Testis (tissue), 2 donors: ENCODE measurements at regions not wholly inside any gene's neighbourhood (a gene's known extent, or its start where the extent isn't known, plus 50 kb on each side); places are given as distances from the start of the nearest gene placed in this dataset.

ENCODE experiments used
- DNase-seq: peaks from one replicate; pipeline ENCODE4 v3.0.0-alpha.2; 2019
- H3K27ac ChIP-seq, 2 donors: fragments of 200-600 bp; sonication (generic); one replicate each; pipeline ENCODE4 v1.5.1; 2019
- H3K27me3 ChIP-seq: fragments of 200-600 bp; sonication (generic); one replicate; pipeline ENCODE4 v1.5.1; 2019
- H3K36me3 ChIP-seq: fragments of 200-600 bp; sonication (generic); one replicate; pipeline ENCODE4 v1.5.1; 2017; ENCODE audit warnings: low read depth; ENCODE audit errors: missing control alignments
- H3K4me1 ChIP-seq: fragments of 200-600 bp; sonication (generic); one replicate; pipeline ENCODE4 v1.5.1; 2019
- H3K4me3 ChIP-seq, 2 donors: fragments of 200-600 bp; sonication (generic); one replicate each; pipeline ENCODE4 v1.5.1; 2017 to 2019
- H3K9me3 ChIP-seq: fragments of 200-600 bp; sonication (generic); one replicate; pipeline ENCODE4 v1.5.1; 2017
- POLR2A ChIP-seq: fragments of 450-650 bp; IDR thresholded peaks from one replicate; pipeline ENCODE4 v1.6.1; 2017; ENCODE audit warnings: antibody characterized with exemption, mild to moderate bottlenecking, moderate library complexity
- WGBS, 2 donors: methylation state at CpG; one replicate each; pipeline ENCODE4 v1.1.5; 2018; 5-methylcytosine and 5-hydroxymethylcytosine counted together
- intact Hi-C: fragments of 100-400 bp; cut with DNase I; formaldehyde crosslinking; loops from one replicate; pipeline ENCODE4 v1.15.1; 2023; ENCODE audit warnings: low total_unique reads
- TF ChIP-seq, protein P1 (sequence below), 3 experiments: fragments of 450-650 bp in 2 of 3; fragments of 200-600 bp in 1 of 3; sonication (generic) in 1 of 3; IDR thresholded peaks; one replicate each; pipeline ENCODE4 v1.5.1; 2016 to 2019; ENCODE audit warnings: antibody characterized with exemption in 3 of 3, mild to moderate bottlenecking in 2 of 3, moderate library complexity in 1 of 3

- Histone ChIP-seq H3K27me3 (no peaks in the 10 kb centered on the region), H3K36me3 (no peaks in the 10 kb centered on the region), H3K27ac (no peak overlapping the region), H3K9me3 (no peaks in the 10 kb centered on the region), H3K4me1 (no peaks in the 10 kb centered on the region), H3K4me3 (no peak overlapping the region)
- no peak for DNase-seq
- WGBS, 2 donors = 24 to 50% methylated on average over 1 of the region's 1 CpG
- intact Hi-C loops = loop anchor here (10.0 kb wide), 1 partner anchor 163 kb away; no protein-coding TSS in a partner anchor
- TF ChIP-seq, protein P1, sequence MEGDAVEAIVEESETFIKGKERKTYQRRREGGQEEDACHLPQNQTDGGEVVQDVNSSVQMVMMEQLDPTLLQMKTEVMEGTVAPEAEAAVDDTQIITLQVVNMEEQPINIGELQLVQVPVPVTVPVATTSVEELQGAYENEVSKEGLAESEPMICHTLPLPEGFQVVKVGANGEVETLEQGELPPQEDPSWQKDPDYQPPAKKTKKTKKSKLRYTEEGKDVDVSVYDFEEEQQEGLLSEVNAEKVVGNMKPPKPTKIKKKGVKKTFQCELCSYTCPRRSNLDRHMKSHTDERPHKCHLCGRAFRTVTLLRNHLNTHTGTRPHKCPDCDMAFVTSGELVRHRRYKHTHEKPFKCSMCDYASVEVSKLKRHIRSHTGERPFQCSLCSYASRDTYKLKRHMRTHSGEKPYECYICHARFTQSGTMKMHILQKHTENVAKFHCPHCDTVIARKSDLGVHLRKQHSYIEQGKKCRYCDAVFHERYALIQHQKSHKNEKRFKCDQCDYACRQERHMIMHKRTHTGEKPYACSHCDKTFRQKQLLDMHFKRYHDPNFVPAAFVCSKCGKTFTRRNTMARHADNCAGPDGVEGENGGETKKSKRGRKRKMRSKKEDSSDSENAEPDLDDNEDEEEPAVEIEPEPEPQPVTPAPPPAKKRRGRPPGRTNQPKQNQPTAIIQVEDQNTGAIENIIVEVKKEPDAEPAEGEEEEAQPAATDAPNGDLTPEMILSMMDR (IDR thresholded peaks at IDR 0.05) = no peak
- TF ChIP-seq POLR2A = no peak
Measured at GRCh38 chr7:39891894-39892293, 58.2 kb upstream of the CDK13 start.

DNA sequence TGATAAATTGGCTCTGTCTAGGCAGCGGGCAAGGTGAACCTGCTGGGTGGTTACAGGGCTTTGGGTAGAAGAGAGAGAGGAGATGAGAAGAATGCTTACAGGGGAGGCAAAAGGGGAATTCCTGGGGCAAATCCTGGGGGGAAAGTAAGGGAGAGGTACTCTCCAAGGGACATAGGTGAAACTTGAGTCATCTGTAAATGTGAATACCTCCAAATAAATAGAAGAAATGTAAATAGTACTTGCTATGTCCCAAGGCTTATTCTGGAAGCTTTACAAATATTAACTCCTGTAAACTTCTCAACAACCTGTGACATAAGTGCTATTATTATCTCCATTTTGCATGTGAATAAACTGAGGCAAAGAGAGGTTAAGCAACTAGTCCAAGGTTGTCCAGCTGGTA, 57.7 kb upstream of the CDK13 start:
- no peaks in the 10 kb centered on the region for H3K4me1 ChIP-seq
- no peak overlapping the region for H3K27ac ChIP-seq
- H3K27me3 ChIP-seq = no peaks in the 10 kb centered on the region
- H3K9me3 ChIP-seq = no peaks in the 10 kb centered on the region
- no peak for DNase-seq
- 79 to 97% methylated on average over 1 of the region's 1 CpG for WGBS, 2 donors
- no peak for TF ChIP-seq POLR2A
- TF ChIP-seq, protein P1 (IDR thresholded peaks at IDR 0.05) = no peak
- no peak overlapping the region for H3K4me3 ChIP-seq
- intact Hi-C loops = loop anchor here (10.0 kb wide), 1 partner anchor 162 kb away; no protein-coding TSS in a partner anchor
- no peaks in the 10 kb centered on the region for H3K36me3 ChIP-seq

DNA sequence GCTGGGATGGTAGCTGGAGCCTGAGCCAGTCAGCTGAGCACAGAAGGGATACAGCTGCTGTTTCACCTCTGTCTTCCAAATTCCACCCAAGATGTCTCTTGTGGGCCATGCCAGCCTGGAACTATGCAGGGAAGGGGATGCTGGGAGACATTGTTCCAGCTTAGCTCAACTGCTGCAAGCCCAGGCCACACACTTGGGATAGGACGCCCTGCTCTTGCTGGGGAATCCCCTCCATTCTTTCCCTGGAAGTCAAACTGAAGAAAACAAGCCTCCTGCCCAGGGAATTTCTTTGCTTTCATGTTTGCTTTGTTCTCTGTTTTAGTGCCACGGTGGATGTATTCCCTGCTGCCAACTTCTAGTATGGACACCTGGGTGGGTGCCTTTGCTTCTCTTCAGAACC, 55.2 kb upstream of the CDK13 start:
- no peaks in the 10 kb centered on the region for H3K9me3 ChIP-seq
- no peaks in the 10 kb centered on the region for H3K36me3 ChIP-seq
- H3K27ac ChIP-seq = no peak overlapping the region
- H3K27me3 ChIP-seq = no peaks in the 10 kb centered on the region
- DNase-seq = no peak
- no peaks in the 10 kb centered on the region for H3K4me1 ChIP-seq
- H3K4me3 ChIP-seq = no peak overlapping the region
- TF ChIP-seq, protein P1 (IDR thresholded peaks at IDR 0.05) = no peak
- TF ChIP-seq POLR2A = no peak
- intact Hi-C loops = loop anchor here (10.0 kb wide), 1 partner anchor 160 kb away; no protein-coding TSS in a partner anchor
- 20 to 51% methylated on average over 2 of the region's 2 CpGs for WGBS, 2 donors

- no peak for TF ChIP-seq POLR2A
- TF ChIP-seq, protein P1 (IDR thresholded peaks at IDR 0.05) = no peak
- H3K4me1 ChIP-seq = no peaks in the 10 kb centered on the region
- WGBS, 2 donors = 91 to 94% methylated on average over 9 of the region's 9 CpGs
- H3K36me3 ChIP-seq = no peaks in the 10 kb centered on the region
- no peak overlapping the region for H3K27ac ChIP-seq
- DNase-seq = no peak
- intact Hi-C loops = loop anchor here (10.0 kb wide), 1 partner anchor 158 kb away; no protein-coding TSS in a partner anchor
- H3K9me3 ChIP-seq = no peaks in the 10 kb centered on the region
- no peaks in the 10 kb centered on the region for H3K27me3 ChIP-seq
- H3K4me3 ChIP-seq = no peak overlapping the region
Measured at GRCh38 chr7:39896840-39897239, 53.2 kb upstream of the CDK13 start.

DNA sequence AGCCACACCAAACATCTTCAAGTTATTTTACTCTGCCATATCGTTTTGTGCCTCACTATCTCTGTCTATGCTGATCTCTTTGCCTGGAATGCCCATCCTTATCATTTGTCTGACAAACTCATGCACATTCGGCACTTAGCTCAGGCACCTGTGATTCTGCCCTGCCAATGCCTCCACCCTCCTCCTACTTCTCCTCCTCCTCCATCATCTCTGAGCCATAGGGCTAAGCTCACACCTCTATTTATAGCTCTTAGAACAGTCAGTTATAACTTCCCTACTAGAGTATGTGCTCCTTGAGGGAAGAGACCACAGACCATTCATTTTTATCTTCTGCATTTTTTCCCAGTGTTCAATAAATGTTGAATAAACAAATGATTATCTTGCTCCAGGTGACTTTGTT, 51.2 kb upstream of the CDK13 start:
- no peak for TF ChIP-seq POLR2A
- TF ChIP-seq, protein P1 (IDR thresholded peaks at IDR 0.05) = no peak
- Histone ChIP-seq H3K36me3 (no peaks in the 10 kb centered on the region), H3K9me3 (no peaks in the 10 kb centered on the region), H3K4me1 (no peaks in the 10 kb centered on the region), H3K27ac (no peak overlapping the region), H3K4me3 (no peak overlapping the region), H3K27me3 (no peaks in the 10 kb centered on the region)
- intact Hi-C loops = loop anchor here (10.0 kb wide), 1 partner anchor 156 kb away; no protein-coding TSS in a partner anchor
- DNase-seq = no peak
- 27 to 32% methylated on average over 2 of the region's 2 CpGs for WGBS, 2 donors
